Choroid plexus epithelial cell (primary cell): ENCODE measurements at regions not wholly inside any gene's neighbourhood (a gene's known extent, or its start where the extent isn't known, plus 50 kb on each side); places are given as distances from the start of the nearest gene placed in this dataset.

Experiments used
- DNase-seq: peaks from one replicate; pipeline ENCODE4 v3.0.0-alpha.2; 2010; ENCODE audit warnings: low read depth
- H3K4me3 ChIP-seq: 2 replicates; pipeline ENCODE4 v1.5.1; 2011; ENCODE audit warnings: low read depth, mild to moderate bottlenecking, control low read depth, low read length, moderate library complexity
- TF ChIP-seq, protein P1 (sequence below): conservative IDR thresholded peaks from 2 replicates; pipeline ENCODE4 v1.5.1; 2011; ENCODE audit warnings: low read depth, mild to moderate bottlenecking, control low read depth, inconsistent platforms, low read length, moderate library complexity

DNA sequence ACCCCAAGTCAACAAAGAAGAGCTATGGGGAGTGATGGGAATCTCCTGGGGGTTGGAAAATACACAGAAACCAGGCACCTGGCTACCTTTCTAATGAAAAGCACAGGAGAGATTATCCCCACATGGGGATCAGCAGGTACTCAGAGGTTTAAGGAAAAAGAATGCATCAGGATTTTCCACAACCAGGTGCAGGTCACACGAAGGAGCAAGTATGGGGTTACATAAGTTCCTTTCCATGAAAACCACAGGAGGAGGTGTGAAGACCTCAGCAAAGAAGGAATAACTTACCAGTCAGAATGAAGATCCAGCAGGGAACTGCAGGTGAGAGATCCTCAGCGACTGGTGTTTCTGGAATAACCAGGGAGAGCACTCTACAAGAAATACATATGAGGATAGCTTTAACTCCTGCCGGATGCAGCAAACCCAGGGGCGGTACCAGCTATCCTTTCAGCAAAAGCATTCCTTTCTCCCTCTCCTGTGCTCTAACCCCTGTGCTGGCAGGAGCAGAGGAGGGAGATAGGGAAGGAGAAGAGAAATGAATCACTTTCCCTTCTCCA is 116.7 kb upstream of the TMEM106B start:
- H3K4me3 ChIP-seq: no peak overlapping the region
- TF ChIP-seq, protein P1, sequence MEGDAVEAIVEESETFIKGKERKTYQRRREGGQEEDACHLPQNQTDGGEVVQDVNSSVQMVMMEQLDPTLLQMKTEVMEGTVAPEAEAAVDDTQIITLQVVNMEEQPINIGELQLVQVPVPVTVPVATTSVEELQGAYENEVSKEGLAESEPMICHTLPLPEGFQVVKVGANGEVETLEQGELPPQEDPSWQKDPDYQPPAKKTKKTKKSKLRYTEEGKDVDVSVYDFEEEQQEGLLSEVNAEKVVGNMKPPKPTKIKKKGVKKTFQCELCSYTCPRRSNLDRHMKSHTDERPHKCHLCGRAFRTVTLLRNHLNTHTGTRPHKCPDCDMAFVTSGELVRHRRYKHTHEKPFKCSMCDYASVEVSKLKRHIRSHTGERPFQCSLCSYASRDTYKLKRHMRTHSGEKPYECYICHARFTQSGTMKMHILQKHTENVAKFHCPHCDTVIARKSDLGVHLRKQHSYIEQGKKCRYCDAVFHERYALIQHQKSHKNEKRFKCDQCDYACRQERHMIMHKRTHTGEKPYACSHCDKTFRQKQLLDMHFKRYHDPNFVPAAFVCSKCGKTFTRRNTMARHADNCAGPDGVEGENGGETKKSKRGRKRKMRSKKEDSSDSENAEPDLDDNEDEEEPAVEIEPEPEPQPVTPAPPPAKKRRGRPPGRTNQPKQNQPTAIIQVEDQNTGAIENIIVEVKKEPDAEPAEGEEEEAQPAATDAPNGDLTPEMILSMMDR: no peak
- DNase-seq: peak; percentile 9

DNA sequence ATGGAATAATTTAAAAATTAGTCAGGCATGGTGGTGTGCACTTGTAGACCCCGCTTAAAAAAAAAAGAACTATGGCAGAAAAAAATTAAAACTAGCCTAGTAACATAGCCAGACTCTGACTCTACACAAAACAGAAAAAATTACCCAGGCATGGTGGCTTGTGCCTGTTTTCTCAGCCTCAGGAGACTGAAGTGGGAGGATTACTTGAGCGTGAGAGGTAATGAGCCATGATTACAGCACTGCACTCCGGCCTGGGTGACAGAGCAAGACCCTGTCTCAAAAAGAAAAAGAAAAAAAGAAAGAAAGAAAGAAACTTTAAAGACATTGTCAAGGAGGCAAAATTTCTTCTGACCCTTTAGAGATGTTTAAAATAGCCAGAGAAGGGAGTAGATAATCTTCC is 109.0 kb upstream of the TMEM106B start:
- no peak overlapping the region for H3K4me3 ChIP-seq
- TF ChIP-seq, protein P1: no peak
- no peak for DNase-seq

DNA sequence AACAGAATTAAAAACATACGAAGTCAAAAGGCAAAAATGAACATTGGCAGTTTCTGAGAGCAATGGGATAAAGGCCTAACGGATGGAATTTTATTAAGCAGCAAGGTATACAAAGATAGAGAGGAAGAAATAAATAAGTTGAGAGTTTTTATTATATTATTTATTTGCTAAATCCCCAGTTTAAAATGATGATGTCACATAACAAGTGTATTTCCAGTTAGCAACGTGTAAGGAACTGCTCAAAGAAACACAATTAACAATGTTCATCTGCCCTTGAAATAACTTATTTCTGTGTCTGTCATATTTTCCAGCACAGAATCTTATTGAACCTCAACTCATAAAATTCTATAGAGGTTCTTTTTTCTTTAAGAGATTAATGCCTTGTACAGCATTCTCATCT is 108.6 kb upstream of the TMEM106B start:
- TF ChIP-seq, protein P1: no peak
- no peak overlapping the region for H3K4me3 ChIP-seq
- no peak for DNase-seq

DNA sequence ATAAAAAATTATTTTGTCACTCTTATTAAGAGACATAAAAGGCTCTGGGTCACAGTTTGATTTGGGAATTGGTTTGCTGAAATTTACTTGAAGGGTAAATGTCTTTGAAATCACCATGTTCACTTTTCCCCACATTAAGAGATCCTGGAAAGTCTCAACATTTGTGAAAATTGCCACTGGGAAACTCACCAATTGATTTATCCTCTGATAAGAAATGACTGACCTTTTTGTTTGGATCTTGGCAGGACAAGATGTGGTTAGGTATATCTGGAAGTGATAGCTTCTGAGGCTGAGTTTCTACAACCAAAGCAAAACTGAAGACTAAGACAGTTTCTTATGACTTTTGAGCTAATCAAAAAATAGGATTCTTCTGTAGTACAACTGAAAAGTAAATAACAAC is 107.1 kb upstream of the TMEM106B start:
- TF ChIP-seq, protein P1: no peak
- no peak for DNase-seq
- H3K4me3 ChIP-seq: no peak overlapping the region

DNA sequence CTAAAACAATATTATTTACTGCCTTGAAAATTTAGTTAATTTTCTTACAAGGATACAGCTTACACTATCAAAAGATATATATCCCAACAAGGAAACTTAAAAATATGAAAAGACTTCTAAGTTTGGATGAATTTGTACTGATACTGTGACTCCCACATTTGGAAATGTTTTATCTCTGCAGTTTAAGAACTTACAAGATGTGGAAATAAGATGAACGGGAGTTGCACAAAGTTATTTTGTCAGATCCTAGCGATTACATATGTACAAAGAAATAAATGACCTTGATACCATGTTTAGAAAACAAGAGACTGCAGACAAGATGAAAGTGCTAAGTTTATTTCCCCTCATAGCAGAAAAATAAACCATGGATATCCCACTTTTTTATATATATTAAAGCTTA is 103.7 kb upstream of the TMEM106B start:
- no peak for DNase-seq
- no peak overlapping the region for H3K4me3 ChIP-seq
- TF ChIP-seq, protein P1: no peak

DNA sequence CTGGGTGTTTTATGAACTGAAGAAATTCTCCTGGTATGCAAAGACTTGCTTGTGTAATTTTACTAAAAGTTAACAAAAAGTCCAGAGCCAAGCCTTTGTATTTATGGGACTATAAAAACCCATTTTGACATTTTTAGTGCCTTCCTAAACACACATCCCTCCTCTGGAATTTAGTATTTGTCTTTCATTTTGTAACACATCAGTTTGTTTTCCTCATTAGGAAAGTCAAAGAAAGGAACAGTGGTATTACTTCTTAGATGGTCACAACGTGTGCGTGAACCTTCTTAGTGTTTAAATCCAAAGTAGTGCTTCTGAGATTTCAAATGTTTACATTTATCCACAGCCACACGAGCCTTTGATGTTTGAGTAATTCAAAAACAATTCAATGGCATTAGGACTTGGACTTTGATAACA is 103.2 kb upstream of the TMEM106B start:
- DNase-seq: no peak
- TF ChIP-seq, protein P1: no peak
- no peak overlapping the region for H3K4me3 ChIP-seq

DNA sequence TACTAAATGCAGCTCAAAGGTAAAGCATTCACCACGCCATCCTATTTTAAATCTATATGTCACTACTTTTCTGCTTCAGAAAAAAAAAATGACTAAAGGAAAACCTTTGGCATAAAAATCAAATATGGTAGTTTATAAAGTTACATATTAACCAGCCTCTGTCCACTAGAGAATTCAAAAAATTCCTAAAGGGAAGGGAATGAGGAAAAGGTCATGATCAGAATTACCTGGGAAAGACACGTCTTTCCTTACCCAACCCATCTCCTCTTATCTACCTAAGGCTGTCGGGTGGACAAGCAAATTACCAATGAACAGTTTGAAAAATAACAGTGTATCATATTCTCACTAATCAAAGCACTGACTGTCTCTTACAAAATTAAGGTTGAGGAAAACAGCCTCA is 100.7 kb upstream of the TMEM106B start:
- DNase-seq: no peak
- no peak overlapping the region for H3K4me3 ChIP-seq
- TF ChIP-seq, protein P1: no peak
